ENCODE measurements at regions not wholly inside any gene's neighbourhood (a gene's known extent, or its start where the extent isn't known, plus 50 kb on each side); places are given as distances from the start of the nearest gene placed in this dataset.
"Not testable (repeated sequence)": the region's sequence is repeated elsewhere in the genome, so short reads cannot be mapped to it uniquely, and the experiment has no call there.

GRCh38 chr2:87566531-87566930, 181.4 kb upstream of the PLGLB2 start:
- H3K36me3 ChIP-seq; intact Hi-C loops (cut with DNase I); H3K9me3 ChIP-seq; H3K4me3 ChIP-seq; H3K4me1 ChIP-seq; H3K27me3 ChIP-seq; DNase-seq (ENCODE audit: extremely low spot score in 2 of 2); H3K27ac ChIP-seq: not testable (repeated sequence)

- H3K27me3 ChIP-seq; H3K27ac ChIP-seq; H3K4me3 ChIP-seq; H3K9me3 ChIP-seq; DNase-seq (ENCODE audit: extremely low spot score in 2 of 2); H3K4me1 ChIP-seq; H3K36me3 ChIP-seq; intact Hi-C loops (cut with DNase I): not testable (repeated sequence)
Measured at GRCh38 chr2:87567093-87567492, 180.8 kb upstream of the PLGLB2 start.

GRCh38 chr2:87567912-87568311, 180.0 kb upstream of the PLGLB2 start:
- H3K27me3 ChIP-seq; H3K4me1 ChIP-seq; DNase-seq (ENCODE audit: extremely low spot score in 2 of 2); H3K4me3 ChIP-seq; H3K27ac ChIP-seq; intact Hi-C loops (cut with DNase I); H3K9me3 ChIP-seq; H3K36me3 ChIP-seq: not testable (repeated sequence)

GRCh38 chr2:87568554-87569278, 179.2 kb upstream of the PLGLB2 start:
- H3K36me3 ChIP-seq; H3K4me3 ChIP-seq; H3K27me3 ChIP-seq; intact Hi-C loops (cut with DNase I); H3K9me3 ChIP-seq; H3K27ac ChIP-seq; H3K4me1 ChIP-seq; DNase-seq (ENCODE audit: extremely low spot score in 2 of 2): not testable (repeated sequence)

- H3K27me3 ChIP-seq; H3K9me3 ChIP-seq; intact Hi-C loops (cut with DNase I); H3K36me3 ChIP-seq; H3K27ac ChIP-seq; H3K4me3 ChIP-seq; H3K4me1 ChIP-seq; DNase-seq (ENCODE audit: extremely low spot score in 2 of 2): not testable (repeated sequence)
Measured at GRCh38 chr2:87569689-87570397, 178.0 kb upstream of the PLGLB2 start.

- H3K9me3 ChIP-seq; H3K4me3 ChIP-seq; H3K27me3 ChIP-seq; H3K4me1 ChIP-seq; intact Hi-C loops (cut with DNase I); DNase-seq (ENCODE audit: extremely low spot score in 2 of 2); H3K27ac ChIP-seq; H3K36me3 ChIP-seq: not testable (repeated sequence)
Measured at GRCh38 chr2:87571889-87572465, 175.9 kb upstream of the PLGLB2 start.

- H3K4me3 ChIP-seq; DNase-seq (ENCODE audit: extremely low spot score in 2 of 2); H3K4me1 ChIP-seq; H3K27ac ChIP-seq; H3K9me3 ChIP-seq; H3K27me3 ChIP-seq; intact Hi-C loops (cut with DNase I); H3K36me3 ChIP-seq: not testable (repeated sequence)
Measured at GRCh38 chr2:87572906-87573305, 175.0 kb upstream of the PLGLB2 start.

- H3K27me3 ChIP-seq; H3K36me3 ChIP-seq; H3K27ac ChIP-seq; DNase-seq (ENCODE audit: extremely low spot score in 2 of 2); H3K4me3 ChIP-seq; H3K4me1 ChIP-seq; H3K9me3 ChIP-seq; intact Hi-C loops (cut with DNase I): not testable (repeated sequence)
Measured at GRCh38 chr2:87573386-87574192, 174.3 kb upstream of the PLGLB2 start.

- DNase-seq (ENCODE audit: extremely low spot score in 2 of 2); H3K4me3 ChIP-seq; intact Hi-C loops (cut with DNase I); H3K27me3 ChIP-seq; H3K9me3 ChIP-seq; H3K27ac ChIP-seq; H3K36me3 ChIP-seq; H3K4me1 ChIP-seq: not testable (repeated sequence)
Measured at GRCh38 chr2:87574193-87575119, 173.4 kb upstream of the PLGLB2 start.

GRCh38 chr2:87575138-87575537, 172.7 kb upstream of the PLGLB2 start:
- H3K4me3 ChIP-seq; H3K36me3 ChIP-seq; intact Hi-C loops (cut with DNase I); H3K27me3 ChIP-seq; DNase-seq (ENCODE audit: extremely low spot score in 2 of 2); H3K4me1 ChIP-seq; H3K9me3 ChIP-seq; H3K27ac ChIP-seq: not testable (repeated sequence)

- H3K4me3 ChIP-seq; H3K27ac ChIP-seq; H3K36me3 ChIP-seq; H3K27me3 ChIP-seq; H3K9me3 ChIP-seq; DNase-seq (ENCODE audit: extremely low spot score in 2 of 2); intact Hi-C loops (cut with DNase I); H3K4me1 ChIP-seq: not testable (repeated sequence)
Measured at GRCh38 chr2:87577358-87577757, 170.5 kb upstream of the PLGLB2 start.

GRCh38 chr2:87582152-87582551, 165.7 kb upstream of the PLGLB2 start:
- DNase-seq (ENCODE audit: extremely low spot score in 2 of 2); H3K27ac ChIP-seq; H3K9me3 ChIP-seq; intact Hi-C loops (cut with DNase I); H3K36me3 ChIP-seq; H3K4me3 ChIP-seq; H3K4me1 ChIP-seq; H3K27me3 ChIP-seq: not testable (repeated sequence)
